ENCODE measurements at regions not wholly inside any gene's neighbourhood (a gene's known extent, or its start where the extent isn't known, plus 50 kb on each side); places are given as distances from the start of the nearest gene placed in this dataset.

- TF ChIP-seq CTCF (conservative IDR thresholded peaks at IDR 0.05; ENCODE audit: low read depth, low read length), result no peak
- TF ChIP-seq EZH2 (IDR thresholded peaks at IDR 0.05; ENCODE audit: borderline replicate concordance, low read depth, low read length, poor library complexity, severe bottlenecking), result no peak
Observed at GRCh38 chr4:166637816-166638215, 596.5 kb downstream of the SPOCK3 start.
